K562 (cell line): ENCODE measurements at regions not wholly inside any gene's neighbourhood (a gene's known extent, or its start where the extent isn't known, plus 50 kb on each side); places are given as distances from the start of the nearest gene placed in this dataset.

Experiments used
- ATAC-seq: fragments of 200-7000 bp; cut with Tn5 transposase; 3 replicates; pipeline ENCODE4 v1.9.1; 2020; ENCODE audit warnings: moderate library complexity
- BruUV-seq: library from RNA; stranded (reverse); fragments of 400-500 nt; replicated peaks from 2 replicates; lab custom pipeline; 2021; lab: Mats Ljungman, UMichigan
- CTCF ChIA-PET: fragments of 300-600 bp; formaldehyde crosslinking; extraction: SDS; loops from one replicate; lab custom pipeline; 2021; ENCODE audit warnings: low intra/inter-chr PET ratio; lab: Yijun Ruan, JAX
- POLR2A ChIA-PET: fragments of 300-600, 350-650 bp; sonication (Branson Sonifier 250); formaldehyde crosslinking; extraction: SDS; loops from one replicate; lab custom pipeline; 2021; ENCODE audit warnings: antibody characterized with exemption, inconsistent platforms; lab: Yijun Ruan, JAX
- DNase-seq, 4 experiments: peaks; one replicate each; pipeline versions ENCODE4 v3.0.0 to v3.0.0-alpha.2; 2011 to 2018; ENCODE audit warnings: low spot score in 3 of 4, mixed read lengths in 3 of 4; ENCODE audit errors: extremely low read depth in 1 of 4
- FAIRE-seq: peaks from 2 replicates; lab custom pipeline; 2011; peaks lifted over from hg19 to GRCh38; lab: Jason Lieb, UNC
- H2AFZ ChIP-seq: 2 replicates; pipeline ENCODE4 v1.6.0; 2011; ENCODE audit warnings: low read depth, low read length, control low read depth, inconsistent platforms
- H3K27ac ChIP-seq: fragments of 200-600 bp; 3 replicates; pipeline ENCODE4 v1.8.0; 2011; ENCODE audit warnings: low read depth, mild to moderate bottlenecking, control low read depth, inconsistent platforms, low read length, moderate library complexity, mixed read lengths; ENCODE audit errors: extremely low read depth
- H3K27me3 ChIP-seq, 2 experiments: fragments of 300-600 bp in 1 of 2; 2 replicates in 1 of 2; 3 replicates in 1 of 2; pipeline versions ENCODE4 v1.6.0 to v1.8.0; 2011; ENCODE audit warnings: inconsistent platforms in 2 of 2, low read length in 2 of 2, mild to moderate bottlenecking in 1 of 2, mixed read lengths in 1 of 2, moderate library complexity in 1 of 2; ENCODE audit not compliant: control insufficient read depth in 2 of 2, insufficient read depth in 2 of 2
- H3K36me3 ChIP-seq: fragments of 300-600 bp; 3 replicates; pipeline ENCODE4 v1.8.0; 2011; ENCODE audit warnings: mild to moderate bottlenecking, low read length, inconsistent platforms; ENCODE audit not compliant: control insufficient read depth, insufficient read depth
- H3K4me1 ChIP-seq, 2 experiments: fragments of 200-600 bp in 1 of 2; replicated peaks in 1 of 2; 2 replicates in 1 of 2; 3 replicates in 1 of 2; pipeline versions ENCODE4 v1.5.1 to v1.8.0; 2011; ENCODE audit warnings: inconsistent platforms in 2 of 2, low read length in 2 of 2, mild to moderate bottlenecking in 1 of 2, mixed read lengths in 1 of 2, moderate library complexity in 1 of 2; ENCODE audit not compliant: control insufficient read depth in 2 of 2, insufficient read depth in 2 of 2
- H3K4me2 ChIP-seq: 2 replicates; pipeline ENCODE4 v1.6.1; 2011; ENCODE audit warnings: low read length, control low read depth, inconsistent platforms, mixed read lengths; ENCODE audit not compliant: insufficient read depth
- H3K4me3 ChIP-seq: fragments of 200-600 bp; sonication (generic), shearing (Covaris generic); 2 replicates; pipeline ENCODE4 v1.5.1; 2016; ENCODE audit warnings: control low read depth, inconsistent platforms
- H3K79me2 ChIP-seq: fragments of 200-600 bp; 3 replicates; pipeline ENCODE4 v1.8.0; 2011; ENCODE audit warnings: low read length, inconsistent platforms; ENCODE audit not compliant: control insufficient read depth, insufficient read depth
- H3K9ac ChIP-seq, 2 experiments: 2 replicates each; pipeline versions ENCODE4 v1.6.0 to v1.6.1; 2011; ENCODE audit warnings: low read depth in 2 of 2, low read length in 2 of 2, control low read depth in 1 of 2, inconsistent platforms in 1 of 2, mild to moderate bottlenecking in 1 of 2, mixed read lengths in 1 of 2; ENCODE audit not compliant: insufficient read depth in 1 of 2
- H3K9me1 ChIP-seq: one replicate; pipeline ENCODE4 v1.6.0; 2011; ENCODE audit warnings: inconsistent platforms, mild to moderate bottlenecking, low read length, moderate library complexity; ENCODE audit not compliant: control insufficient read depth, insufficient read depth
- H3K9me3 ChIP-seq: replicated peaks from 2 replicates; pipeline ENCODE4 v1.5.1; 2011; ENCODE audit warnings: low read depth, low read length, inconsistent platforms; ENCODE audit not compliant: control insufficient read depth, insufficient read depth
- H4K20me1 ChIP-seq: replicated peaks from 2 replicates; pipeline ENCODE4 v1.6.1; 2011; ENCODE audit warnings: low read length, inconsistent platforms, mixed read lengths; ENCODE audit not compliant: control insufficient read depth, insufficient read depth
- ARID3A ChIP-seq: IDR thresholded peaks from 2 replicates; pipeline ENCODE4 v1.6.1; 2012; ENCODE audit warnings: low read depth, low read length, improper control_type of control experiment, borderline replicate concordance
- CHD1 ChIP-seq: fragments of 200-600 bp; sonication (generic); IDR thresholded peaks from one replicate; pipeline ENCODE4 v1.6.1; 2012; ENCODE audit warnings: mild to moderate bottlenecking, moderate library complexity, low read length, inconsistent platforms
- CTCF ChIP-seq, 3 experiments: IDR thresholded peaks in 2 of 3; conservative IDR thresholded peaks in 1 of 3; 2 replicates each; pipeline ENCODE4 v1.5.1; 2011 to 2012; ENCODE audit warnings: low read length in 3 of 3, mild to moderate bottlenecking in 3 of 3, control low read depth in 2 of 3, improper control_type of control experiment in 1 of 3, inconsistent platforms in 1 of 3, low read depth in 1 of 3, mixed read lengths in 1 of 3, moderate library complexity in 1 of 3; ENCODE audit not compliant: insufficient read depth in 2 of 3
- HSF4 ChIP-seq: fragments of 250-450 bp; sonication (Bioruptor Pico); IDR thresholded peaks from 2 replicates; pipeline ENCODE4 v2.1.2; 2022; ENCODE audit warnings: mild to moderate bottlenecking, moderate library complexity, borderline replicate concordance
- KLF13 ChIP-seq: fragments of 450-650 bp; IDR thresholded peaks from 2 replicates; pipeline ENCODE4 v1.6.1; 2016; ENCODE audit warnings: missing genetic modification characterization, low read depth, mild to moderate bottlenecking, missing compliant biosample characterization, moderate library complexity, borderline replicate concordance
- MCM7 ChIP-seq, 2 experiments: fragments of 450-650 bp; IDR thresholded peaks; 2 replicates each; pipeline ENCODE4 v1.6.1; 2016 to 2018
- TEAD1 ChIP-seq, 2 experiments: fragments of 450-650 bp in 1 of 2; sonication (generic) in 1 of 2; formaldehyde crosslinking; IDR thresholded peaks; 2 replicates each; pipeline versions ENCODE4 v1.4.0 to v1.8.0; 2020 to 2022; ENCODE audit warnings: mild to moderate bottlenecking in 2 of 2, missing genetic modification reagents in 1 of 2
- ZNF253 ChIP-seq: fragments of 250-450 bp; sonication (Bioruptor Pico); conservative IDR thresholded peaks from 2 replicates; pipeline ENCODE4 v1.6.1; 2021; ENCODE audit warnings: mild to moderate bottlenecking
- WGBS: fragments of 100-300 bp; shearing (Covaris generic); methylation state at CpG from one replicate; pipeline ENCODE4 v1.1.6; 2016; ENCODE audit warnings: low coverage, mixed read lengths; ENCODE audit not compliant: insufficient coverage; ENCODE audit errors: missing lambda C conversion rate; 5-methylcytosine and 5-hydroxymethylcytosine counted together
- in situ Hi-C: fragments of 300-500 bp; cut with MboI; formaldehyde crosslinking; loops from 4 replicates; pipeline ENCODE4 v1.15.0; 2018; ENCODE audit warnings: inconsistent platforms, mixed read lengths
- intact Hi-C: fragments of 100-400 bp; cut with micrococcal nuclease; formaldehyde crosslinking; loops from 2 replicates; pipeline ENCODE4 v1.14.2; 2022

- TF ChIP-seq ARID3A (no peak), HSF4 (CRISPR knock-in tag) (no peak)
Observed at GRCh38 chr9:107999011-107999410, 509.4 kb upstream of the KLF4 start (continued).

- H2AFZ ChIP-seq: no peak overlapping the region
- no peak overlapping the region for H3K27ac ChIP-seq
- peaks cover 10 to 18% of the 10 kb centered on the region in 2 experiments for H3K27me3 ChIP-seq
- H3K4me1 ChIP-seq: no peaks in the 10 kb centered on the region; a peak in 1 of 5 replicates
- no peaks in the 10 kb centered on the region for H3K36me3 ChIP-seq
- in situ Hi-C loops (no loop called here), intact Hi-C loops (no loop called here)
- no peaks in the 10 kb centered on the region; the same call in 1 of the 2 replicates for H4K20me1 ChIP-seq
- CTCF ChIA-PET: no interaction called here
- FAIRE-seq (no peak), DNase-seq (no peak), ATAC-seq (no peak)
- H3K9me3 ChIP-seq: no peaks in the 10 kb centered on the region
- no peak for TF ChIP-seq CHD1
- no peak for TF ChIP-seq TEAD1 (CRISPR knock-in tag; IDR thresholded peaks at IDR 0.05)
- TF ChIP-seq CTCF (IDR thresholded peaks at IDR 0.05 in 2 of 3, conservative IDR thresholded peaks at IDR 0.05 in 1 of 3; ENCODE audit: insufficient read depth in 2 of 3, low read depth in 1 of 3, low read length in 3 of 3): no peak
- no peak for TF ChIP-seq KLF13 (tag)
- no peak for TF ChIP-seq MCM7 (IDR thresholded peaks at IDR 0.05)
- no peak for TF ChIP-seq ZNF253 (CRISPR knock-in tag)
- 0% methylated on average over 2 of the region's 2 CpGs for WGBS
- BruUV-seq: no TSS peak
- no peaks in the 10 kb centered on the region for H3K79me2 ChIP-seq
- H3K9me1 ChIP-seq: no peaks in the 10 kb centered on the region
- POLR2A ChIA-PET: no interaction called here
- H3K9ac ChIP-seq: no peak overlapping the region
- H3K4me3 ChIP-seq: no peak overlapping the region
- no peak overlapping the region for H3K4me2 ChIP-seq
Observed at GRCh38 chr9:107994648-107995047, 505.1 kb upstream of the KLF4 start.
